ENCODE measurements at regions not wholly inside any gene's neighbourhood (a gene's known extent, or its start where the extent isn't known, plus 50 kb on each side); places are given as distances from the start of the nearest gene placed in this dataset.

GRCh38 chr2:39546937-39547336, 109.9 kb upstream of the MAP4K3 start:
- no peak for TF ChIP-seq SPI1 (IDR thresholded peaks at IDR 0.05; ENCODE audit: borderline replicate concordance, low read depth)
- TF ChIP-seq, protein P1, sequence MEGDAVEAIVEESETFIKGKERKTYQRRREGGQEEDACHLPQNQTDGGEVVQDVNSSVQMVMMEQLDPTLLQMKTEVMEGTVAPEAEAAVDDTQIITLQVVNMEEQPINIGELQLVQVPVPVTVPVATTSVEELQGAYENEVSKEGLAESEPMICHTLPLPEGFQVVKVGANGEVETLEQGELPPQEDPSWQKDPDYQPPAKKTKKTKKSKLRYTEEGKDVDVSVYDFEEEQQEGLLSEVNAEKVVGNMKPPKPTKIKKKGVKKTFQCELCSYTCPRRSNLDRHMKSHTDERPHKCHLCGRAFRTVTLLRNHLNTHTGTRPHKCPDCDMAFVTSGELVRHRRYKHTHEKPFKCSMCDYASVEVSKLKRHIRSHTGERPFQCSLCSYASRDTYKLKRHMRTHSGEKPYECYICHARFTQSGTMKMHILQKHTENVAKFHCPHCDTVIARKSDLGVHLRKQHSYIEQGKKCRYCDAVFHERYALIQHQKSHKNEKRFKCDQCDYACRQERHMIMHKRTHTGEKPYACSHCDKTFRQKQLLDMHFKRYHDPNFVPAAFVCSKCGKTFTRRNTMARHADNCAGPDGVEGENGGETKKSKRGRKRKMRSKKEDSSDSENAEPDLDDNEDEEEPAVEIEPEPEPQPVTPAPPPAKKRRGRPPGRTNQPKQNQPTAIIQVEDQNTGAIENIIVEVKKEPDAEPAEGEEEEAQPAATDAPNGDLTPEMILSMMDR (IDR thresholded peaks at IDR 0.05; ENCODE audit: insufficient read depth, low read length): no peak
- no peak for TF ChIP-seq REST (IDR thresholded peaks at IDR 0.05; ENCODE audit: insufficient replicate concordance, low read depth)
- TF ChIP-seq GABPA (IDR thresholded peaks at IDR 0.05; ENCODE audit: low read depth): no peak
- no peak for TF ChIP-seq POLR2AphosphoS5 (IDR thresholded peaks at IDR 0.05; ENCODE audit: low read depth)
- Histone ChIP-seq H3K27ac (replicated peaks) (no peak overlapping the region), H3K4me3 (replicated peaks; ENCODE audit: insufficient read depth, low read length) (no peak overlapping the region), H3K27me3 (ENCODE audit: insufficient read depth, poor library complexity, severe bottlenecking) (no peaks in the 10 kb centered on the region)
- no peak for DNase-seq (ENCODE audit: low read depth in 1 of 2, low spot score in 1 of 2)

DNA sequence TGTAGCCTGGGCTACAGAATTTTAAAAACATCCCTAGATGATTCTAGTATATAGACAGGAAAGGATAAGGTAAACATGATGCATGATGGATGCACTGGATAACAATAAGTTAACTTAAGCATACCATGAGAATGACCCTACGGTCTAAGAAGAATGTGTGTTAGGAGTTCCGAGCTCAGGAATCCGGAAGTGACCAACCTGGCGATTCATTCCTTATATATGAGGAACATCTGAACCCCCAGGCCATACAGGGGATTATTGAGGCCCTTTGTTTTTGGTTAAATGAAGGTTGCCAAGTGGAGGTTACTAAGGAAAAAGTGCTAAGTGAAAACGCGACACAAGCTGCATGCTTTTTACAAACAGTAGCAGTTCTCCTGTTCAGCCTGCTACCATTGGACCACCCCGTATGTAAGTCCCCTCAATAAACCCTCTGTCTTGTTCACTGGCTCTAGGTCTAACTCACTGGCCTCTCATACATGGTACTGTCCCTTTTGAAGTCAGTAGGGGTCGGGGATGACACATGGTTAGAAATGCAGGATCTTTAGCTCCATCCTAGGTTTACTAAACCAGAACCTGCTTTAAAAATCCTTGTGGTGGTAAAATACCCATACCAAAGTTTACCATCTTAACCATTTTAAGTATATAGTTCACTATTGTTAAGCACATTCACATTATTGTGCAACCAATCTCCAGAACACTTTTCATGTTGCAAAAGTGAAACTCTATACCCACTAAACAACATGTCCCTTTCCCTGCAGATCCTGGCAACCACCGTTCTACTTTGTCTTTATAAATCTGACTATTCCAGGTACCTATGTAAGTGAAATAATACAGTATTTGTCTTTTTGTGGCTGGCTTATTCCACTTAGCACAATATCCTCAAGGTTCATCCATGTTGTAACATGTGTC, 111.0 kb upstream of the MAP4K3 start:
- H3K27me3 ChIP-seq (ENCODE audit: insufficient read depth, poor library complexity, severe bottlenecking): no peaks in the 10 kb centered on the region
- TF ChIP-seq, protein P1 (IDR thresholded peaks at IDR 0.05; ENCODE audit: insufficient read depth, low read length): no peak
- no peak for TF ChIP-seq SPI1 (IDR thresholded peaks at IDR 0.05; ENCODE audit: borderline replicate concordance, low read depth)
- no peak for TF ChIP-seq REST (IDR thresholded peaks at IDR 0.05; ENCODE audit: insufficient replicate concordance, low read depth)
- TF ChIP-seq GABPA (IDR thresholded peaks at IDR 0.05; ENCODE audit: low read depth): no peak
- no peak for TF ChIP-seq POLR2AphosphoS5 (IDR thresholded peaks at IDR 0.05; ENCODE audit: low read depth)
- no peak overlapping the region for H3K27ac ChIP-seq (replicated peaks)
- DNase-seq (ENCODE audit: low read depth in 1 of 2, low spot score in 1 of 2): no peak
- no peak overlapping the region for H3K4me3 ChIP-seq (replicated peaks; ENCODE audit: insufficient read depth, low read length)

DNA sequence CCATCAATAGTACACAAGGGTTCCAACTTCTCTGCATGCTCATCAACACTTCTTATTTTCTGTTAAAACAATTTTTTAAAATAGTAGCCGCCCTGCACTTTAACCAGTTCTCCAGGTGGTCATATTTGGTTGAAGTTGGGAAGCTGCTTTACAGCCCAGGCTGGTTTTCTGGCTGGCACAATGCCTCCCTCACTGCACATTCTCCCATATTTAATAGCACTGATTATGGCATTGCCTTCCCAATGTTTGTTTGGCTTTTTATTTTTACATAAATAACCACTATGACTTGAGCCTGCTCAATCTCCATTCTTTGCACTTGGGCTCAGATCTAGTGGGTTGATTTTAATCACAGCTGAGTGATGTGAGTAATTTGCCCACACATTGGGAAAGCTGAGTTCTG, 111.9 kb upstream of the MAP4K3 start:
- no peak for DNase-seq (ENCODE audit: low read depth in 1 of 2, low spot score in 1 of 2)
- Histone ChIP-seq H3K27me3 (ENCODE audit: insufficient read depth, poor library complexity, severe bottlenecking) (no peaks in the 10 kb centered on the region), H3K27ac (replicated peaks) (no peak overlapping the region), H3K4me3 (replicated peaks; ENCODE audit: insufficient read depth, low read length) (no peak overlapping the region)
- TF ChIP-seq SPI1 (IDR thresholded peaks at IDR 0.05; ENCODE audit: borderline replicate concordance, low read depth) (no peak), GABPA (IDR thresholded peaks at IDR 0.05; ENCODE audit: low read depth) (no peak), POLR2AphosphoS5 (IDR thresholded peaks at IDR 0.05; ENCODE audit: low read depth) (no peak), REST (IDR thresholded peaks at IDR 0.05; ENCODE audit: insufficient replicate concordance, low read depth) (no peak)
- TF ChIP-seq, protein P1 (IDR thresholded peaks at IDR 0.05; ENCODE audit: insufficient read depth, low read length): no peak
